ENCODE measurements at regions not wholly inside any gene's neighbourhood (a gene's known extent, or its start where the extent isn't known, plus 50 kb on each side); places are given as distances from the start of the nearest gene placed in this dataset.
A peak's percentile ranks its signal among the peaks of the same experiment; 100 is the strongest.

DNA sequence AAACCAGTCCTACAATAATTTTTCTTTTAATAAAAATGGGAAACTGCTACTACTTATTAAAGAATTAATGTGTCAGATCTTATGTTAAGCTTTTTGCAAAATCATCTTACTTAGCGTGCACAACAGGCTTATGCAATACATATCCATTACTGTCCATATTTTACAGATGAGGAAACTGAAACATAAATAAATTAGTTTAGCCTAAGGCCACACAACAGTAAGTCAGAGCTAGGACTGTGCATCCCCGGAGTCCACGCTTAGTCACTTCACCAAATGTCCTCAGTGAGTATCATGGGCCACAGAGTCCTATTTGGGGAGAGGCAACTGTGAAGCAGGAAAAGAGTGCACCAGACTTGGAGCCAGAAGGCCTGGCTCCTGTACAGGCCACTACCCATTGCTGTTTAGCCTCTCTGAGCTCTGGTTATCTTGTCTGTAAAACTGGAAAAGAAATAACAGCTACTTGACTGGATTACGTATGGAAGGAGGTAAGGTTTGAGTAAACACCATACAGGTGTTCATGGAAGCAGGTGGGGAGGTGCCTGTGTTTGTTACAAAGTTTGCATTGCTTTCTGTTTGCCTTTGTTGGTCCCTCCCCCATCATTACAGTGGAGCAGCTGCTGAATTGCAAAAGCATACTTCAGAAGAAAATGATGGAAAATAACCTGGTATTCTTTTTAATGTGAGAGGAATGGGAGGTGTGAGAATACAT, 192.8 kb downstream of the FCRL5 start:
- peaks cover 13% of the 10 kb centered on the region for H3K27me3 Mint-ChIP-seq (ENCODE audit: insufficient read depth)
- TF ChIP-seq, protein P1, sequence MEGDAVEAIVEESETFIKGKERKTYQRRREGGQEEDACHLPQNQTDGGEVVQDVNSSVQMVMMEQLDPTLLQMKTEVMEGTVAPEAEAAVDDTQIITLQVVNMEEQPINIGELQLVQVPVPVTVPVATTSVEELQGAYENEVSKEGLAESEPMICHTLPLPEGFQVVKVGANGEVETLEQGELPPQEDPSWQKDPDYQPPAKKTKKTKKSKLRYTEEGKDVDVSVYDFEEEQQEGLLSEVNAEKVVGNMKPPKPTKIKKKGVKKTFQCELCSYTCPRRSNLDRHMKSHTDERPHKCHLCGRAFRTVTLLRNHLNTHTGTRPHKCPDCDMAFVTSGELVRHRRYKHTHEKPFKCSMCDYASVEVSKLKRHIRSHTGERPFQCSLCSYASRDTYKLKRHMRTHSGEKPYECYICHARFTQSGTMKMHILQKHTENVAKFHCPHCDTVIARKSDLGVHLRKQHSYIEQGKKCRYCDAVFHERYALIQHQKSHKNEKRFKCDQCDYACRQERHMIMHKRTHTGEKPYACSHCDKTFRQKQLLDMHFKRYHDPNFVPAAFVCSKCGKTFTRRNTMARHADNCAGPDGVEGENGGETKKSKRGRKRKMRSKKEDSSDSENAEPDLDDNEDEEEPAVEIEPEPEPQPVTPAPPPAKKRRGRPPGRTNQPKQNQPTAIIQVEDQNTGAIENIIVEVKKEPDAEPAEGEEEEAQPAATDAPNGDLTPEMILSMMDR (IDR thresholded peaks at IDR 0.05): no peak
- DNase-seq: peak; percentile 19
- no peak overlapping the region for H3K4me3 Mint-ChIP-seq
- H3K36me3 Mint-ChIP-seq (ENCODE audit: low read depth): no peaks in the 10 kb centered on the region
- H3K4me1 Mint-ChIP-seq (ENCODE audit: low read depth): peaks cover 6% of the 10 kb centered on the region
- no peak overlapping the region for H3K27ac Mint-ChIP-seq
- H3K9me3 Mint-ChIP-seq: no peaks in the 10 kb centered on the region

DNA sequence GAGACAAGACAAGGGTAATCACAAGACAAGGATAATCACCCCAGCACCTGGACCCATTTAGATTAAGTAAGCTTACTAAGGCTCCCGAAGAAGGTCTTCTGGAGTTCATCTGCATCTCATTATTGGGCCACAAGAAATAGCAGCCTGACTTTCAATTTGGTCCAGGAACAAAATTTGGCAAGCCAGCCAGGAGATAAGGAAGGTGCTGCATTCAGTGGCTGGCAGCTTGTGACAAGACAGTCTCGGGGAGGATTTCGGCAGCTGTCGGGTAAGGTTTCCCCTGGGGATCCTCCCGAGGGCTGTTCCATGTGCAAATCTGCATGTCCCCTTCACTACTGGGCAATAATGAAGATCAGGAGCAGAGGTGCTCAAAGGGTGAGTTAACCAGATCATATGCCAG, 195.2 kb downstream of the FCRL5 start:
- H3K4me1 Mint-ChIP-seq (ENCODE audit: low read depth): peaks cover 6% of the 10 kb centered on the region
- TF ChIP-seq, protein P1 (IDR thresholded peaks at IDR 0.05): no peak
- DNase-seq: no peak
- no peak overlapping the region for H3K27ac Mint-ChIP-seq
- no peaks in the 10 kb centered on the region for H3K36me3 Mint-ChIP-seq (ENCODE audit: low read depth)
- H3K4me3 Mint-ChIP-seq: no peak overlapping the region
- peaks cover 12% of the 10 kb centered on the region for H3K27me3 Mint-ChIP-seq (ENCODE audit: insufficient read depth)
- H3K9me3 Mint-ChIP-seq: no peaks in the 10 kb centered on the region

DNA sequence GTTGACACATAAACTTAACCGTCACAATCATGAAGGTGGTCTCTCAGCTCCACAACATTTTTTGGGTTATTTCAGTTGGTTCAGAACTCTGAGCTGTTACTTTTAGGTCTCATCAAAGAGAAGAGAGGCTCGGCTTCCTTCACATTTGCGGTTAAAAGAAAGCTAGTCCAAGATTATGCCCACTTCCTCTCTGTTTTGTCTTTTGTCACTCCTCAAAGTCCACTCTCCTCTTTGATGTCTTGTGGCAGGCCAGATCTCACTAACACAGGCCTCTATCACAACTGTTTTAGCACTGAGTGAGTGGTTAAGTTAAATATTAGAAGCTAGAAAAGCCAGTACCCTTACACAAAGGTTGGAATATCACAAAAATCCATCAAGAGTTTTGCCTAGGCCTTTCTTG, 195.7 kb downstream of the FCRL5 start:
- TF ChIP-seq, protein P1 (IDR thresholded peaks at IDR 0.05): no peak
- Mint-ChIP-seq H3K4me1 (ENCODE audit: low read depth) (peaks cover 6% of the 10 kb centered on the region), H3K9me3 (no peaks in the 10 kb centered on the region), H3K36me3 (ENCODE audit: low read depth) (no peaks in the 10 kb centered on the region), H3K27me3 (ENCODE audit: insufficient read depth) (peaks cover 12% of the 10 kb centered on the region), H3K4me3 (no peak overlapping the region), H3K27ac (no peak overlapping the region)
- DNase-seq: no peak

DNA sequence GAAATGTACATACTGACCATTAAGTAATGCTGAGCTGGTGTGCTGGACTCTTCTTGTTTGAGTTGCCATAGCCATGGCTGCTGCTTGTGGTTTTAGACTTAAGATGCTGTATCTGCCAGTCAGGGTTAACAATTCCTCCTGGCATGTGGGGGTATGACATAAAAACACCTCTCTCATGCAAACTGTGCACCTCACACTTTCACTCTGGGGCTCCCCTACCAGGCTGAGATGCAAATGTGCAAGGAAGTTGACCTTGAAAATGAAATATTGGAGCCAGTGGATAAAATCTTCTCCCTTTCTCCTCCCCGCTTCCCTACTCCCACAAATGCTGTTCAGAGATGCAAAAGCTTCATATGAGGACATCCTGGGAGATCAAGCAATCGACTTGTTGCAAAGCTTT, 198.8 kb downstream of the FCRL5 start:
- TF ChIP-seq, protein P1 (IDR thresholded peaks at IDR 0.05): no peak
- no peak for DNase-seq
- no peaks in the 10 kb centered on the region for H3K36me3 Mint-ChIP-seq (ENCODE audit: low read depth)
- no peak overlapping the region for H3K27ac Mint-ChIP-seq
- no peaks in the 10 kb centered on the region for H3K4me1 Mint-ChIP-seq (ENCODE audit: low read depth)
- peaks cover 13% of the 10 kb centered on the region for H3K27me3 Mint-ChIP-seq (ENCODE audit: insufficient read depth)
- H3K4me3 Mint-ChIP-seq: no peak overlapping the region
- no peaks in the 10 kb centered on the region for H3K9me3 Mint-ChIP-seq

DNA sequence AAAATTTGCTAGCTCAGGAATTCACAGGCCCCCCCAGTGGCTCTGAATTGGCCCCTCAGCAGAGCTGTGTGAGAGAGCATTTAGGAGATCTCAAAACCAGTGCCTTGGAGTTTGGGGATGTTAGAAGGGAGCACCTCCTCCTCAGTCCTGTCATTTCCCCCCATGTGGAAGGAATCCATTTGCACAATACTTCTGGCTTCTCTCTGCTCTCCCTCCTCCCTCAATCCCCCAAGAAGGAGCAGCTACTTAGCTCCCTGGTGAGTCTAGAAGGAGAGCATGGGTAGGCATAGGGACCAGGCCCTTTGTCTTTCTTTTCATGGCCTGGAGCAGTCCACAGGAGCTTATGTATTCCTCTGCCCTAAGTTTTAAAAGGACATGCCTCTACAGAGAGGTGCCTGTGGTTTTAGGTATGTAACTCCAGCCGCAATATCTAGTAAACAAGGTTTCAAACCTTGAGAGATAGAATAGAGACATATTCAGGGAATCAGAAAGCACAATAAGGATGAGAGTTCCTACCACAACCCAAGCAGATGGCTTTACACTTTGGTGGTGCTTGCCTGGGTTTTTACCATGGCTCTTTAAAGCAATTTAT, 199.4 kb downstream of the FCRL5 start:
- Mint-ChIP-seq H3K9me3 (no peaks in the 10 kb centered on the region), H3K4me1 (ENCODE audit: low read depth) (no peaks in the 10 kb centered on the region), H3K4me3 (no peak overlapping the region), H3K36me3 (ENCODE audit: low read depth) (no peaks in the 10 kb centered on the region), H3K27ac (no peak overlapping the region), H3K27me3 (ENCODE audit: insufficient read depth) (peaks cover 13% of the 10 kb centered on the region)
- TF ChIP-seq, protein P1 (IDR thresholded peaks at IDR 0.05): no peak
- DNase-seq: no peak

Data from HFFc6 (cell line).